ENCODE measurements at regions not wholly inside any gene's neighbourhood (a gene's known extent, or its start where the extent isn't known, plus 50 kb on each side); places are given as distances from the start of the nearest gene placed in this dataset.

GRCh38 chr5:98581112-98581997 is 192.1 kb upstream of the RGMB start:
- H3K27ac ChIP-seq, result no peak overlapping the region
- H3K27me3 ChIP-seq, result no peaks in the 10 kb centered on the region
- ATAC-seq, result no peak
- no peaks in the 10 kb centered on the region for H3K9me3 ChIP-seq
- intact Hi-C loops (cut with DNase I), result no loop called here
- no peak for DNase-seq
- no peak overlapping the region for H3K4me3 ChIP-seq
- no peaks in the 10 kb centered on the region for H3K4me1 ChIP-seq
- TF ChIP-seq, protein P1, sequence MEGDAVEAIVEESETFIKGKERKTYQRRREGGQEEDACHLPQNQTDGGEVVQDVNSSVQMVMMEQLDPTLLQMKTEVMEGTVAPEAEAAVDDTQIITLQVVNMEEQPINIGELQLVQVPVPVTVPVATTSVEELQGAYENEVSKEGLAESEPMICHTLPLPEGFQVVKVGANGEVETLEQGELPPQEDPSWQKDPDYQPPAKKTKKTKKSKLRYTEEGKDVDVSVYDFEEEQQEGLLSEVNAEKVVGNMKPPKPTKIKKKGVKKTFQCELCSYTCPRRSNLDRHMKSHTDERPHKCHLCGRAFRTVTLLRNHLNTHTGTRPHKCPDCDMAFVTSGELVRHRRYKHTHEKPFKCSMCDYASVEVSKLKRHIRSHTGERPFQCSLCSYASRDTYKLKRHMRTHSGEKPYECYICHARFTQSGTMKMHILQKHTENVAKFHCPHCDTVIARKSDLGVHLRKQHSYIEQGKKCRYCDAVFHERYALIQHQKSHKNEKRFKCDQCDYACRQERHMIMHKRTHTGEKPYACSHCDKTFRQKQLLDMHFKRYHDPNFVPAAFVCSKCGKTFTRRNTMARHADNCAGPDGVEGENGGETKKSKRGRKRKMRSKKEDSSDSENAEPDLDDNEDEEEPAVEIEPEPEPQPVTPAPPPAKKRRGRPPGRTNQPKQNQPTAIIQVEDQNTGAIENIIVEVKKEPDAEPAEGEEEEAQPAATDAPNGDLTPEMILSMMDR (IDR thresholded peaks at IDR 0.05), result no peak
- WGBS, 2 donors, result 52 to 68% methylated on average over 1 of the region's 1 CpG
- H3K36me3 ChIP-seq, result no peaks in the 10 kb centered on the region

GRCh38 chr5:98583586-98583985 is 189.9 kb upstream of the RGMB start:
- TF ChIP-seq, protein P1 (IDR thresholded peaks at IDR 0.05), result no peak

GRCh38 chr5:98585661-98586310 is 187.7 kb upstream of the RGMB start:
- Histone ChIP-seq H3K36me3 (no peaks in the 10 kb centered on the region), H3K9me3 (peaks cover 0 to 7% (median 0%) of the 10 kb centered on the region in 11 donors), H3K27me3 (no peaks in the 10 kb centered on the region), H3K4me1 (no peaks in the 10 kb centered on the region), H3K27ac (no peak overlapping the region), H3K4me3 (no peak overlapping the region)
- no peak for DNase-seq
- TF ChIP-seq, protein P1 (IDR thresholded peaks at IDR 0.05), result no peak
- 57 to 67% methylated on average over 3 of the region's 3 CpGs for WGBS, 2 donors
- ATAC-seq, result no peak
- intact Hi-C loops (cut with DNase I), result no loop called here

More at GRCh38 chr5:98583586-98583985, 189.9 kb upstream of the RGMB start:
- no peaks in the 10 kb centered on the region for H3K4me1 ChIP-seq
- ATAC-seq (no peak), DNase-seq (no peak)
- H3K9me3 ChIP-seq, result no peaks in the 10 kb centered on the region
- no peaks in the 10 kb centered on the region for H3K36me3 ChIP-seq
- 72 to 80% methylated on average over 2 of the region's 2 CpGs for WGBS, 2 donors
- H3K4me3 ChIP-seq, result no peak overlapping the region
- intact Hi-C loops (cut with DNase I), result no loop called here
- H3K27ac ChIP-seq, result no peak overlapping the region
- H3K27me3 ChIP-seq, result no peaks in the 10 kb centered on the region

- intact Hi-C loops (cut with DNase I), result no loop called here
- no peaks in the 10 kb centered on the region for H3K4me1 ChIP-seq
- H3K27me3 ChIP-seq, result no peaks in the 10 kb centered on the region
- 54 to 68% methylated on average over 4 of the region's 4 CpGs for WGBS, 2 donors
- DNase-seq (no peak), ATAC-seq (no peak)
- H3K36me3 ChIP-seq, result no peaks in the 10 kb centered on the region
- H3K4me3 ChIP-seq, result no peak overlapping the region
- no peak overlapping the region for H3K27ac ChIP-seq
- H3K9me3 ChIP-seq, result peaks cover 0 to 8% (median 0%) of the 10 kb centered on the region in 11 donors
- TF ChIP-seq, protein P1 (IDR thresholded peaks at IDR 0.05), result no peak
Measured at GRCh38 chr5:98586581-98586980, 186.9 kb upstream of the RGMB start.
